ENCODE measurements at regions not wholly inside any gene's neighbourhood (a gene's known extent, or its start where the extent isn't known, plus 50 kb on each side); places are given as distances from the start of the nearest gene placed in this dataset.

GRCh38 chr3:80677796-80678195, 910.0 kb upstream of the ROBO1 start:
- no peak for TF ChIP-seq CTCF (IDR thresholded peaks at IDR 0.05)
- TF ChIP-seq POLR2AphosphoS5 (IDR thresholded peaks at IDR 0.05) = no peak
- TF ChIP-seq POLR2A (IDR thresholded peaks at IDR 0.05) = no peak

Measured in gastroesophageal sphincter (tissue), 3 donors.